HG03097 (cell line): ENCODE measurements at regions not wholly inside any gene's neighbourhood (a gene's known extent, or its start where the extent isn't known, plus 50 kb on each side); places are given as distances from the start of the nearest gene placed in this dataset.

Experiments
- ATAC-seq: cut with Tn5 transposase; IDR thresholded peaks from one replicate; pipeline ENCODE4 v1.9.1; 2021; ENCODE audit not compliant: unreplicated experiment, low FRiP score

- ATAC-seq, result no peak
Observed at GRCh38 chr10:83919187-83919586, 220.1 kb upstream of the GHITM start.

- ATAC-seq, result no peak
Observed at GRCh38 chr10:83921984-83922860, 217.1 kb upstream of the GHITM start.

- no peak for ATAC-seq
Observed at GRCh38 chr10:83925133-83925532, 214.2 kb upstream of the GHITM start.

GRCh38 chr10:83926606-83927005 lies 212.7 kb upstream of the GHITM start:
- ATAC-seq, result no peak

- no peak for ATAC-seq
Observed at GRCh38 chr10:83927166-83927565, 212.1 kb upstream of the GHITM start.

- no peak for ATAC-seq
Observed at GRCh38 chr10:83929399-83929798, 209.9 kb upstream of the GHITM start.

GRCh38 chr10:83931669-83932068 lies 207.6 kb upstream of the GHITM start:
- ATAC-seq, result no peak

- ATAC-seq, result no peak
Observed at GRCh38 chr10:83932245-83932644, 207.1 kb upstream of the GHITM start.

GRCh38 chr10:83934062-83934461 lies 205.2 kb upstream of the GHITM start:
- ATAC-seq, result no peak

- ATAC-seq, result no peak
Observed at GRCh38 chr10:83934641-83935338, 204.5 kb upstream of the GHITM start.

GRCh38 chr10:83935339-83935736 lies 204.0 kb upstream of the GHITM start:
- ATAC-seq, result no peak

GRCh38 chr10:83935911-83936310 lies 203.4 kb upstream of the GHITM start:
- no peak for ATAC-seq

GRCh38 chr10:83937161-83937560 lies 202.1 kb upstream of the GHITM start:
- no peak for ATAC-seq

GRCh38 chr10:83937826-83938225 lies 201.5 kb upstream of the GHITM start:
- no peak for ATAC-seq

- ATAC-seq, result no peak
Observed at GRCh38 chr10:83941189-83941588, 198.1 kb upstream of the GHITM start.

GRCh38 chr10:83942410-83942809 lies 196.9 kb upstream of the GHITM start:
- no peak for ATAC-seq

- ATAC-seq, result no peak
Observed at GRCh38 chr10:83943049-83943448, 196.3 kb upstream of the GHITM start.

GRCh38 chr10:83943920-83944319 lies 195.4 kb upstream of the GHITM start:
- ATAC-seq, result no peak

GRCh38 chr10:83945982-83946718 lies 193.2 kb upstream of the GHITM start:
- ATAC-seq, result no peak

- no peak for ATAC-seq
Observed at GRCh38 chr10:83952314-83952713, 187.0 kb upstream of the GHITM start.

- no peak for ATAC-seq
Observed at GRCh38 chr10:83953589-83953988, 185.7 kb upstream of the GHITM start.
